Activated T-cell treated with anti-CD3 and anti-CD28 coated beads, Interleukin-2, amount 50 U/mL, for 4 hours (primary cell): ENCODE measurements at regions not wholly inside any gene's neighbourhood (a gene's known extent, or its start where the extent isn't known, plus 50 kb on each side); places are given as distances from the start of the nearest gene placed in this dataset.

Experiments
- ATAC-seq, 2 donors: fragments of 200-7000 bp; cut with Tn5 transposase; one replicate each; pipeline ENCODE4 v1.10.0; 2021
- DNase-seq: peaks from one replicate; pipeline ENCODE4 v3.0.0-alpha.2; 2020
- H3K27me3 Mint-ChIP-seq: one replicate; pipeline ENCODE4 v1.8.0; 2021; ENCODE audit warnings: low read depth, mixed read lengths
- H3K36me3 Mint-ChIP-seq: one replicate; pipeline ENCODE4 v1.8.0; 2022; ENCODE audit warnings: mixed read lengths; ENCODE audit not compliant: insufficient read depth
- H3K4me1 Mint-ChIP-seq: one replicate; pipeline ENCODE4 v1.8.0; 2021; ENCODE audit warnings: low read depth, mixed read lengths
- H3K4me3 Mint-ChIP-seq: one replicate; pipeline ENCODE4 v1.8.0; 2021; ENCODE audit warnings: mild to moderate bottlenecking, moderate library complexity, mixed read lengths
- H3K9me3 Mint-ChIP-seq: one replicate; pipeline ENCODE4 v1.8.0; 2021; ENCODE audit warnings: mixed read lengths

DNA sequence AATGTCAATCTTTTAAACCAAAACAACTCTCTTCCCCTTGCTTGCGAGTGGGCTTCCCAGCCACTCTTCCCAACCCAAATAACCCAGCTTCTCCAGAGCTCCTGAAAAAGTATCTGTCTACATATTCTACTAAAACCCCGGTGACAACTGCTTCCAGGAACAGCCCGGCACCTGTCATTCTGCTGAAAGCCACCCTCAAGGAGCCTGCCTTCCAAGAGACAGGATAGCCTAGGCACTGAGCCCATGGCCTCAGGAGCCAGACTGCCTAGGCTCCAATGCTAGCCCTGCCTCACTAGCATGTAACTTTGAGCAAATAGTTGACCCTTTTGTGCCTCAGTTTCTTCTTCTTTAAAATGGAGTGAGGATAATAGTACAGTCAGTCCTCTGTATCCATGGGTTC lies 459.8 kb downstream of the SOX6 start:
- Mint-ChIP-seq H3K27me3 (no peaks in the 10 kb centered on the region), H3K4me3 (no peak overlapping the region), H3K9me3 (no peaks in the 10 kb centered on the region), H3K36me3 (no peaks in the 10 kb centered on the region), H3K4me1 (no peaks in the 10 kb centered on the region)
- ATAC-seq (no peak), DNase-seq (no peak)

DNA sequence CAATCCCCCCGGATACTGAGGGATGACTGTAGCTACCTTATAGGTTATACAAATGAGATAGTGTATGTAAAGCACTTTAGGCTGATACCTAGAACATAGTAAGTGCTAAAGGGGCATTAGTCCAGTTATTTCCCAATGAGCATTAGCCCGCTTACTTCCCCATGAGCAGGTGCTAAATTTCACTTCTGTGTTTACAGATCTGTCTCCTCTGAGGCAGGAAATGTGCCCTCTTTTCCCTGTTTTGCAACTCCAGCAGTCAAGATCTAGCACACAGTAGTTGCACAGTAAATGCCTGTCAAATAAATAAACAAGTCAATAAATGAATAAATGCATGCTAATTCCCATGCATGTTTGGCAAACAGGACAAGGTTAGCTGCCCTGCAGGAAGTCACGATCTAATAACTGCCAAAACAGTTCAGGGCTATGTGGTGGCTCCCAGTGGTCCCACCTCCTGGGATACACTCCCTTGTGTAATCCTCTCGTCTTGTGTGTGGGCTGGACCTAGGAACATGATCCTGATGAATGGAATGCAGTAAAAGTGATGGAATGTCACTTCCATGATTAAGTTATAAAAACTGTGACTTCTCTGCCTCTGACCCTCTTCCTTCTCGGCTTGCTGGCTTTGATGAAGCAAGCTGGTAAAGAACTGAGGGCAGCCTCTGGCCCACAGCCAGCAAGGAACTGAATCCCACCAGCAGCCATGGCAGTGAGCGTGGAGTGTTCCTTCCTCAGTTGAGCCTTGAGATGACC lies 459.0 kb downstream of the SOX6 start:
- no peak overlapping the region for H3K4me3 Mint-ChIP-seq
- no peaks in the 10 kb centered on the region for H3K36me3 Mint-ChIP-seq
- no peak for DNase-seq
- no peaks in the 10 kb centered on the region for H3K9me3 Mint-ChIP-seq
- ATAC-seq, result no peak
- no peaks in the 10 kb centered on the region for H3K4me1 Mint-ChIP-seq
- no peaks in the 10 kb centered on the region for H3K27me3 Mint-ChIP-seq

DNA sequence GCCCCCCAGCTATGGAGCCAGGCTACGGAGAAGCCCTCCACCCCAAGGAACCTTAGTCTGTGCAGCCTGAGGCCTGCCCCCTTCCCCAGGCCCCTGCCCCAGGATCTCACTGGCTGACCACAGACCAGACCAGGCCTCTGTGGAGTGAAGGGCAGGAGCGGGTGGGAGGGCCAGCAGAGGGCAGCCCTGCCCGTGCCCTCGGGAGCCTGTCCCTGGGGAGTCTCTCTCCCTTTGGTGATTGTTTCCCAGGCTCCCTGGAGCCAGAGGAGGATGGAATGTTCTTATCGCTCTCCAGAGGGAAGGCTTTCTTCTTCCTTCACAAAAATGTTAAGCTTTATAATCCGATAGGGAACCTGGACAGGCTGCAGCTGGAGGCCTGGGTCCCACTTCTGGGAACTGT lies 455.3 kb downstream of the SOX6 start:
- Mint-ChIP-seq H3K4me3 (no peak overlapping the region), H3K4me1 (no peaks in the 10 kb centered on the region), H3K36me3 (no peaks in the 10 kb centered on the region), H3K9me3 (no peaks in the 10 kb centered on the region), H3K27me3 (no peaks in the 10 kb centered on the region)
- no peak for ATAC-seq
- DNase-seq, result no peak

DNA sequence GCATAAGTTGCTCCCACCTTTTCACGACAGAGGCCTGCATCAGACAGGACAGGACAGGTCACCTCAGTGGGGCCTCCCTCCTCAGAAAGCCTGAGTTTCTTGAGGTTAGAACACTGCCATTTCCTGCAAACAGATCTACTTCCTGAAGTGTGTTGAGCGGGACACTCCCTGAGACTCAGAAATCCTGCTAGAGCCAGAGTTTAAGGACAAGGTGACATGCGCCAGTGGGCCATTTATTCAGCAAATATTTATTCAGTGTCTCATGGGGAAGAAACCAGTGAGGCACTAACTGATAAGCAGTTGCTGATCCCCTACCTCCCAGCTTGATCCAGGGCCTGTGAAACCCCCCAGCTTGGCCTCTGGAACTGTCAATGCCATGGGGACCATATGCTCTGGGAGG lies 454.6 kb downstream of the SOX6 start:
- Mint-ChIP-seq H3K27me3 (no peaks in the 10 kb centered on the region), H3K36me3 (no peaks in the 10 kb centered on the region), H3K4me1 (no peaks in the 10 kb centered on the region), H3K4me3 (no peak overlapping the region), H3K9me3 (no peaks in the 10 kb centered on the region)
- DNase-seq (no peak), ATAC-seq (no peak)

DNA sequence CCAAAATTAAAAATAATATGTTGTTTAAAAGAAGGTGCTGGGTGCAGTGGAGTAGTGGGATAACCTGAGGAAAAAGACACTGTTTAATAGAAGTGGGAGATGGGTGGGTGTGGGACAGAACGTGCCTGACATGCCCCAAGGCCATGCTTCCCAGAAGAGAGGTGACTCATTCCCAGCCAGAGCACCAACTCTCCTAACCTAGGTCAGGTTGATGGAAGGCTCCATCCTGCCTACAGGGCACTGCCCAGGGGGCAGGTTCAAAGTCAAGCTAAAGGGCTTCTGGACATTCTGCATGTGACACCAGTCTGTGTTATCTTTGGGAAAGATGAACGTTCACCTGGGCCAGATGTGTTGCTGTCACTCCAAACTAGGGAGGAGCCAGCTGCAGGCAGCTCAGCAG lies 453.1 kb downstream of the SOX6 start:
- DNase-seq (no peak), ATAC-seq (no peak)
- Mint-ChIP-seq H3K4me1 (no peaks in the 10 kb centered on the region), H3K4me3 (no peak overlapping the region), H3K27me3 (no peaks in the 10 kb centered on the region), H3K36me3 (no peaks in the 10 kb centered on the region), H3K9me3 (no peaks in the 10 kb centered on the region)

DNA sequence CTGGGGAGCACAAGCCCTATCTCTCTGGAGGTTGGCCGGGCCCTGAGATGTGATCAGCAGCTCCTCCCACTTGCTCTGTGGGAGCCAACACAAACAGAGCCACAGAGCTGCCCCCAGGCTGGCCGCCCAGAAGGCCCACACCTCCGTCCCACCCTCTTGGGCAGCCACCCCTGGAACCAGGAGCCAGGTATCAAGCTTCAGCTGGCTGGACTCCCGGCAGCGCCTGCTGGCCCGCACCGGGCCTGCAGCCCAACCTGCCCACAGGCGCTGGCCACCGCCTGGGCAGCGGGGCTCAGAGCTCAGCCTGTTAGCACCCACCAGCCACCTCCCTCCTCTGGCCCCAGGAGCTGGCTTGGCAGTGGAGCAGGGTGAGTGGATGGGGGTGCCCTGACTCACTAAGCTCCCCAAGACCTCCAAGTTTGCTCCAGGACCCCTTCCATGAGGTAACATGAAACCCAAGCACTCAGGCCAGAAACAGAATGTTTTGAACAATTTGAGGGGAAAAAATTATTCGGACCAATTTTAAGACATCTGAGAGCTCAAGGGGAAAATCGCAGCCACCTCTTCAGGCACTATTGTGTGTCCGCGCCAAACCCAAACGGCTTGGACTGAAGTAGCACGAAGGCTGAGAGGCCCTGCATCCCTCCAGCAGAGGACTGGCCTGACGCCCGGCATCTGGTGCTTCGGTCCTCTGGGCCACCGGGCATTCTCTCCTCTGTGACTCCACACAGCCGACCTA lies 450.8 kb downstream of the SOX6 start:
- H3K36me3 Mint-ChIP-seq, result no peaks in the 10 kb centered on the region
- no peak for DNase-seq
- no peak for ATAC-seq
- H3K4me1 Mint-ChIP-seq, result no peaks in the 10 kb centered on the region
- no peaks in the 10 kb centered on the region for H3K27me3 Mint-ChIP-seq
- H3K9me3 Mint-ChIP-seq, result no peaks in the 10 kb centered on the region
- no peak overlapping the region for H3K4me3 Mint-ChIP-seq

DNA sequence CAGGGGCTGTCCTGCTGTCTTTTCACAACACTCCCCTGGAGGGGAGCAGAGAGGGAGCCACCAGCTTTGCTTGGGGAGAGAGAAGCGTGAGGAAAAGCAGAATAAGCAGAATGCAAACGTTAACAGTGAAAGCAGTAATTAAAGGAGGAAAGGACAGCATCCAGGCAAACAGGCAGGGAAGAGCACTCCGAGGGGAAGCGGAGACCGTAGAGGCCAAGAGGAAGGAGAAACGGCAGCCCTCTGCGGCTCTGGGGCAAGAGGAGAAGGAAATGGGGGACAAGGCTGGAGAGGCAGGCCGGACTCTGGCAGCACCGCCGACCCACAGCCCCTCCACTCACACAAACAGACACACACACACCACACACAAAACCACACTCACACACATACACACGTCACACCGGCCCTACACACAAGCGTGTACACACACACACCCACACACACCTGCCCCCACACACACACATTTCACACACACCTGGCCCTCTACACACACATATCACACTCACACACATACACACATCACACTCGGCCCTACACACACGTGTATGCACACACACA lies 449.8 kb downstream of the SOX6 start:
- Mint-ChIP-seq H3K36me3 (no peaks in the 10 kb centered on the region), H3K9me3 (no peaks in the 10 kb centered on the region), H3K4me3 (no peak overlapping the region), H3K4me1 (no peaks in the 10 kb centered on the region), H3K27me3 (no peaks in the 10 kb centered on the region)
- DNase-seq, result no peak
- ATAC-seq, result no peak

DNA sequence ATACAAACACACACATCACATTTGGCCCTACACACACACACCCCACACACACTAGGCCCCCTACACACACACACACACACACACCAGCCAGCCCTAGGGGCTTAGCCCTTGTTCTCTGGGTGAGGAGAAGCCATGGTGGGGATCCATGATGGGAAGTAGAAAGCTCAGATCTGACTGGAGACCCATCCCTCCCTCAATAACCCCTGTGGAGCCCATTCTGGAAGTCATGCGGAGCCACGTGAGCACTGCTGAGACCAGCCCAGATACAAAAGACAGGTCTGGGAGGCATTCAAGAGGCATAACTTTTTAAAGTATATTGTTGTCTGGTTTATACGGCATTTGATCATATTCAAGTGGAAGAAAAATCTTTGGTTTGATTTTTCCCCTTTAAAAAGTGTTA lies 448.5 kb downstream of the SOX6 start:
- H3K9me3 Mint-ChIP-seq, result no peaks in the 10 kb centered on the region
- no peaks in the 10 kb centered on the region for H3K36me3 Mint-ChIP-seq
- H3K4me3 Mint-ChIP-seq, result no peak overlapping the region
- no peaks in the 10 kb centered on the region for H3K4me1 Mint-ChIP-seq
- no peaks in the 10 kb centered on the region for H3K27me3 Mint-ChIP-seq
- DNase-seq, result no peak
- no peak for ATAC-seq

DNA sequence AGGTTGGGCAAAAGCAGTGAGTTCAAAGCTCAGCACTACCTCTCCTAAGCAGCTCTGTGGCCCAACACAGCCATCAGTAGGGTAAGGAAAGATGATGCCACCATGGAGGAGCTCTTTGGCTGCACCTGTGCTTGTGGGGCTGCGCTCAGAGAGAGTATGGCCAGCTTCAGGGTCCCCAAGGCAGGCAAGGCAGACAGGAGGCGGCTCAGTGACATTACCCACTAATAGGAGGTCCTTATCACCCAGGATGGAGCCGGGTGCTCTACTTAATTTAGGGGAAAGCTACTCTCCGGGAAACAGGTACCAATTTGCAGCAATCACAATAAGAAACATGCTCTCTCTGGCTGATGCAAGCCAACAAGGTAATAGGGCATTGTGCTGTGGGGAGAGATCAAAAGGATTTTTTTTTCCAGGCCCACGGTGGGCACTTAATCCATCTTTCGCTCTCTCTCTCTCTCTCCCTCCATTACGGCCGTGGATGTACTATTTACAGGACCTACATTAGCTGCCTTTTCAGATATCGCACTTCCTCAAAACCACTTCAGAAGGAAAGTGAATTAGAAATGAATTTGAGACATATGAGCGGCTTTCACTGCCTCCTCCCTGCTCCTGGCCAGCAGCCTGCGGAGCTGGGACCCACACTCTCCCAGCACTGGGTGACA lies 446.3 kb downstream of the SOX6 start:
- DNase-seq, result no peak
- Mint-ChIP-seq H3K36me3 (no peaks in the 10 kb centered on the region), H3K4me3 (no peak overlapping the region)

DNA sequence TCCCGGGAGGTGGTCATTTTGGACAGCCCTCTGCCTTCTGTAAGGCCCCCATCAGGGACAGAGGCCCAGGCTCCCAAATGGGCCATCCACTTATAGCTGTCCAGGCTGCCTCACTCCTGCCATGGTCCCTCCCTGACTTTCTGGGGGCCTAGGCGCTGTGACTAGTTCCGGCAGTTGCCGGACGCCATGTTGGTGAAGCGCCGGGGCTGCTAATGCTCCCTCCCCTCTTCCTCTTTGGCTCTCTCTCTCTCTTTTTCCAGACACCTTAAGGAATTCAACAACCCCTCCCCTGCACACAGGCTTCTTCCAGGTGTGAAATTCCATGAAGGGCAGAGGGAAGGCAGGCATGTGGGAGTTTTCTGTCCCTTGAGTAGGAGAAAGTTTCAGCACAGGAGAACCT lies 445.6 kb downstream of the SOX6 start:
- no peak overlapping the region for H3K4me3 Mint-ChIP-seq
- H3K4me1 Mint-ChIP-seq, result no peaks in the 10 kb centered on the region
- no peak for ATAC-seq
- no peak for DNase-seq
- no peaks in the 10 kb centered on the region for H3K36me3 Mint-ChIP-seq
- H3K27me3 Mint-ChIP-seq, result no peaks in the 10 kb centered on the region
- H3K9me3 Mint-ChIP-seq, result no peaks in the 10 kb centered on the region

More for the DNA sequence above, 446.3 kb downstream of the SOX6 start:
- Mint-ChIP-seq H3K27me3 (no peaks in the 10 kb centered on the region), H3K4me1 (no peaks in the 10 kb centered on the region), H3K9me3 (no peaks in the 10 kb centered on the region)
- ATAC-seq, result no peak

DNA sequence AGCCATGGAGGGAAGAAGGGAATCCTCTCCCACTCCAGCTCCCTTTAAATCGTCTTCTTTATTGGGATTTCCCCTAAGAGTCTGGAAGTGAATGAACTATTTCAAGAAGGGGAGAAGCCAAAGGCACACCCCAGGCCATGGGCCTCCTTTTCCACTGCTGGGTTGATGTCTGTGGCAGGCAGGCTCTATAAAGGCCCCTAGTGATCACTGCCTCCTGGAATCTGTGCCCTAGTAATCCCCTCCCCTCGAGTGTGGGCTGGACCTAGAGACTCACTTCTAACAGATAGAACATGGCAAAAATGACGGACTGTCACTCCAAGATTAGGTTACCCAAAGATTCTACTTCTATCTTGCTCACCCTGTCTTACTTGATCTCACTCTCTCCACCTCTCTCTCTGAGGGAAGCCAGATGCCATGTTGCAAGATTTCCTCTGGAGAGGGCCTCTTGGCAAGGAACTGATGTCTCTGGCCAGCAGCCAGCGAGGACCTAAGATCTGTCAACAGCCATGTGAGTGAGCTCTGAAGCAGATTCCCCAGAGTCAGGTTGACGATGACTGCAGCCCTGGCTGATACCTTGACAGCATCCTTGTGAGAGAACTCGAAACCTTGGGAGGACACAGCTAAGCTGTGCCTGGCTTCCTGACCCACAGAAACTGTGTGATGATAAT lies 444.8 kb downstream of the SOX6 start:
- no peak for ATAC-seq
- H3K4me1 Mint-ChIP-seq, result no peaks in the 10 kb centered on the region
- no peak overlapping the region for H3K4me3 Mint-ChIP-seq

DNA sequence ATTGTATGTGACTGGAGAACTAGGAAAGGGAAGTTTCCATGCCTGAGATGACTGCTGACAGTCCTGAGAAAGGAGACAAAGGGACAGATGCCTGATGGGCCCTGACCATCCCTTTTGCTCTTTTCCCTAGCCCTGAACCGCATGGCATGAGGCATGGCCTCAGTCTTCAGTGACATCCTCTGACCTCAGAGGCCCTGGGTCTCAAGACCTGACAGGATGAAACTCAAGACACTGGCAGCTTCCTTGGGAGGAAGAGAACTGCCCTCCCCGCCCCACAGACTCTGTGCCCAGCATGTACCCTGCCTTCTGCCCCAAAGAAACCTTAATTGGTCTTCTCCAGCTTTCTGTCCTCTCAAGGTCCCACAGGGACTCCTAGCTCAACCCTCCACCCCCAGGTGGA lies 444.1 kb downstream of the SOX6 start:
- H3K9me3 Mint-ChIP-seq, result no peaks in the 10 kb centered on the region
- DNase-seq (no peak), ATAC-seq (no peak)
- H3K36me3 Mint-ChIP-seq, result no peaks in the 10 kb centered on the region
- no peaks in the 10 kb centered on the region for H3K27me3 Mint-ChIP-seq
- no peak overlapping the region for H3K4me3 Mint-ChIP-seq
- no peaks in the 10 kb centered on the region for H3K4me1 Mint-ChIP-seq

More for the DNA sequence above, 444.8 kb downstream of the SOX6 start:
- H3K36me3 Mint-ChIP-seq, result no peaks in the 10 kb centered on the region
- DNase-seq, result no peak
- no peaks in the 10 kb centered on the region for H3K27me3 Mint-ChIP-seq
- no peaks in the 10 kb centered on the region for H3K9me3 Mint-ChIP-seq

DNA sequence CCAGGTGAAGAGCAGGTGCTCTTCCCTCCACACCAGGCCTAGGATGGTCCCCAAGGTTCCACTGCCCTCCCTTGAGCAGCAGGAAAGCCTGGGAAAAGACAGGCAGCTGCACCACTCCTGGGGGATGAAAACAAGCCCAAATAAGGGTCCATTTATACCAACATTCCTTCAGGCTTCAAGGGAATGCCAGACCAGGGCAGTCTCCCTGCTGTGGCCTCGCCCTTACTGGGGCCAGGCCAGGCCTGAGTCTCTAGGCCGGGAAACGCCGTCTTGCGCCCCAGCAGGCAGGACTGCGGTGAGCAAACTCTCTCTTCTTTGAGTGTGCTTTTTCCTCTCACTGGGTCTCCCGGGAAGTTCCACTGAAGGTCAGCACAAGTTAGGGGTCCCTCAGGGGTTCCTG lies 443.5 kb downstream of the SOX6 start:
- no peaks in the 10 kb centered on the region for H3K36me3 Mint-ChIP-seq
- DNase-seq (no peak), ATAC-seq (no peak)
- no peaks in the 10 kb centered on the region for H3K4me1 Mint-ChIP-seq
- no peaks in the 10 kb centered on the region for H3K27me3 Mint-ChIP-seq
- H3K4me3 Mint-ChIP-seq, result no peak overlapping the region
- no peaks in the 10 kb centered on the region for H3K9me3 Mint-ChIP-seq

DNA sequence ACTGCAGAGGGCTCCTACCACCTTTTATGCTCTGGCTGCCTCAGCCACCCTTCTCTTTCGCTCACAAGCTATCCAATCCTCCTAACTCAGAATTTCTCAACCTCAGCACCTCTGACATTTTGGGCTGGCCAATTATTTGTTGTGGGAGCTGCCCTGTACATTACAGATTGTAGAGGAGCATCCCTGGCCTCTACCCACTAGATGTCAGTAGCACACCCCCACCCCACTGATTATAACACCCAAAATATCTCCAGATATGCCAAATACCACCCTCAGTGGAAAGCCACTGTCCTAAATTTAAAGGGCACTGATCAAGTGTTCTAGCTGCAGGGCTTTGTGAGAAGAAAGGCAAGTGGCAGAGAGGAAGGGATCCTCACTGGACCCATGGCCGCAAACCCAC lies 443.1 kb downstream of the SOX6 start:
- Mint-ChIP-seq H3K9me3 (no peaks in the 10 kb centered on the region), H3K36me3 (no peaks in the 10 kb centered on the region), H3K4me1 (no peaks in the 10 kb centered on the region), H3K27me3 (no peaks in the 10 kb centered on the region), H3K4me3 (no peak overlapping the region)
- DNase-seq (no peak), ATAC-seq (no peak)
